HG03135 (cell line): ENCODE measurements at regions not wholly inside any gene's neighbourhood (a gene's known extent, or its start where the extent isn't known, plus 50 kb on each side); places are given as distances from the start of the nearest gene placed in this dataset.
A peak's percentile ranks its signal among the peaks of the same experiment; 100 is the strongest.

Experiments
- ATAC-seq: cut with Tn5 transposase; IDR thresholded peaks from one replicate; pipeline ENCODE4 v1.9.1; 2021; ENCODE audit warnings: mild to moderate bottlenecking, moderate library complexity; ENCODE audit not compliant: unreplicated experiment

- no peak for ATAC-seq
Observed at GRCh38 chr2:220654322-220654721, 917.8 kb downstream of the EPHA4 start.

- ATAC-seq: no peak
Observed at GRCh38 chr2:220660277-220661145, 911.6 kb downstream of the EPHA4 start.

DNA sequence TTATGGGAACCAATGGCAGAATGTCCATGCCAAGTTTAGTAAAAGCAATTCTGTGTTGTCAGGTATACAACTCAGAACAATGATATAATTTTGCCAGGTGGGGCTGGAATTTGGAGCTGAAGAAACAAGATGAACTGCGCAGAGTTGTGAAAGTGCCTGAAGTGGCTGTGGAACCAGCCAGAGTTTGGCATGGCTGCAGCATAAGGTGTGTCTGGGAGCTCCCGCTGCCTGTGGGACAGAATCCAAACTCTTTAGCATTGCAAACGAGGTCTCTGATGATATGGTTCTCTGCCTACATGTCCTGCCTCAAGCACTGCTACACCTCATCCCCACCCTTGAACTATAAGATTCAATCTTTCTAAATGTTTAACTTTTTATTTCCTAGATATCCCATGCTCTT is 909.7 kb downstream of the EPHA4 start:
- ATAC-seq: no peak

DNA sequence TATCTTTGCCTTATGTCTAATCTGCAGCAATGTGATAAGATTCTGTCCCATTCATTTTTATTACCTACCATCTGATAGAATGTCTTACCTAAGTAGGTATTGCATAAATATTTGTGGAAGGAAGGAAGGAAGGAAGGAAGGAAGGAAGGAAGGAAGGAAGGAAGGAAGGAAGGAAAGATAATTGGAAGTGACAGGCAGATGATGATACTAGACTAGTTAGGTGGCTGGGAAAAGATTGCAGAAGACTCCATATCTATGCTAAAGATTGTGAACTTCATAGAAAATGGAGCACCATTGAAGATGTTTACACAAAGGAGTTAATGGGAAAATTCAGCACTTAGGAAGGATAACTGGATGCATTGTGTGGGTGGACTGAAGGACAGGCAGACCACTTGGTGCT is 909.0 kb downstream of the EPHA4 start:
- no peak for ATAC-seq

DNA sequence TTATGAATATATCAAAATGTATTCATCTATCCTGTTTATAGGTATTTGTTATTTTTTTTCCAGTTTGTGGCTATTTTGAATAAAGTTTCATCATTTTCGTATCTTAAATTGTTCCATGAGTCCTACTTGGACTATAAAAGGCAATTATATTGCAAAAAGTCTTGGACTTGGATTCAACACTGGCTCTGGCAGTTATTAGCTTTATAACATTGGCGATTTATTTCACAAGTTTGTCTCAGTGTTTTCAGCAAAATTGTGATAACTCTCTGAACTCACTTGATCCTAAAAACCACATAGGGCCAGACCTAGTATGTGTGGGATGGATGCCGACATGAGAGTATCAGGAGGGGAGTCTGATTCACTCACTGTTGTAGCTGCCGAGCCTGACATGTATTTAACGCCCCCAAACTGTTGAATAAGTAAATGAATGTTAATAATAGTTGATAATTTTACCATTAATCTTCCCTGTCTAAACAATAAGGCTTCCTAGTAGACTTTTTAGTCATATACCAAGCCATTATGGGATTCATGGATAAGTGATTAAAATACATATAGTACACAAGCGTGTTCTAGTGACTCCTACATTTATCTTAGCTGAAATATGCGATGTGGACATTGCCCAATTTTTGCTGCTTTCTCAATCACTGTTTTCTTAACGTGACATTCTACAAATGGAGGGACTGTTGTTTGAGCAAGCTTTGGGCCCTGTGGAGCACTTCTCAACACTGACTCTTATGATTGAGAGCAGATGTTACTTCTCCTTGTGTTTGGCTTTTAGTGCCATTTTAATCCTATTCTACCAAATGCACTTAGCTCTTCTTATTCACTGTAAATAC is 907.6 kb downstream of the EPHA4 start:
- ATAC-seq: no peak

GRCh38 chr2:220665108-220665471 is 907.0 kb downstream of the EPHA4 start:
- no peak for ATAC-seq

GRCh38 chr2:220669324-220669723 is 902.8 kb downstream of the EPHA4 start:
- no peak for ATAC-seq

DNA sequence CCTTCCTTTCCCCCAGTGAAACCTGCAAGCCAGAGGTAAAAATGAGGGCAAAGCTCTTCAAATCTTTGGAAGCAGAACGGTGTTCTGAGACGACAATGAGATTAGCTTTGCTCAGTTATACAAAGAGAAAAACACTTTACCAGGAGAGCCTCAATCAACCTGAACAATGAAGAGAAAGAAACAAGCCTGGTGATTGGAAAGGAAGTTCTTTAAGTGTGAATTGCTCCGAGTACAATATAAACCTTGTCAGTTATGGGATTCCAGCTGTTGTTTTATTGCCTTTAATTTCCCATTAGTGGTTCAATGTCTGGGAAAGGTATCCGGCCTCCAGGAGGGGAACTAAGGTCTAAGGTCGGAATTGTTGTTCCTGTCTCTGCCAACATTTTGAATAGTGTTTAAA is 901.6 kb downstream of the EPHA4 start:
- no peak for ATAC-seq

GRCh38 chr2:220673151-220673874 is 898.8 kb downstream of the EPHA4 start:
- ATAC-seq: no peak

GRCh38 chr2:220674033-220674432 is 898.1 kb downstream of the EPHA4 start:
- ATAC-seq: no peak

GRCh38 chr2:220676695-220677094 is 895.4 kb downstream of the EPHA4 start:
- ATAC-seq: no peak

- no peak for ATAC-seq
Observed at GRCh38 chr2:220678943-220679342, 893.2 kb downstream of the EPHA4 start.

DNA sequence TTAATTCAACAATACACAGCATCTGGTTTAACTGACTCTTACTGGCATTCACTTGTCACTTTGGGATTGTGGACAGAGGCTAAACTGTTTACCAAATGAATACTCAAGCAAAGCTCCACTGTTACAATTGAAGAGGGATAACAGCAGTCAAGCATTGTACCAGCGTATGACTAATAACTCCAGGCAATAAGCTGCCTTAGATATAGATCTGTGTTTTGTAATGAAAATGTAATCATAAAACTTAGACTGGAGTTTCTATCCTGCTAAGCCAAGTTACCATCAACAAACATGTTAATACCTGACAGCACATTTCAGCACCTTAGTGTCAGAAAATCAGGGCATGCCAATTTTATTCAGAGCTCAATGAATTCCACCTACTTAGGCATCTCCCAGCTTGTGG is 889.5 kb downstream of the EPHA4 start:
- ATAC-seq: no peak

- ATAC-seq: no peak
Observed at GRCh38 chr2:220684099-220684498, 888.0 kb downstream of the EPHA4 start.

DNA sequence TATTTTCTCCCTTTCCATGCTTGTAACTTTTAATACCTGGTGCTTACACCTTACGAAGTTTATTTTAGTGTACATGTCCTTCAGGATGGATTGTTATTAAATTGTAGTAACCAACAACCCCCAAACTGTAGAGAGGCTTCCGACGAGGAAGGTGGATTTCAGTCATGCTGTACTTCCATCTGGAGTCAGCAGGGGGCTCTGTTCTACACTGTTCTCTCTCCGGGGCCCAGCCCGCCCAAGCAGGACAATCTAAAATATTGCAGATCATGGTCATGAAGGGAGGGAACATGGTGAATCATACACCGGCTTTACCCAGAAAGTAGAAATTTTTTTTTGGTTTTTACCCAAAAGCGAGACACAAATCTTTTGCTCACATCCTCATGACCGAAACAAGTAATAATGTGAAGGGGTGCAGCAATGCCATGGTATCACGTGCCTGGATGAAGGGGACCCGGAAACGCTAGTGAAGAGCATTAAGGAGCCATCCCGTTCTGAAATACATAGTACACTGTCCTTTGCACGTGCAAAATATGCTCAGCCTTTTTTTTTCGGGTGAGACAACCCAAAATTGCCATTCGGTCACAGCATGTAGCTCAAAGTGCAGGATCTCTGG is 884.8 kb downstream of the EPHA4 start:
- peak; percentile 84 for ATAC-seq

DNA sequence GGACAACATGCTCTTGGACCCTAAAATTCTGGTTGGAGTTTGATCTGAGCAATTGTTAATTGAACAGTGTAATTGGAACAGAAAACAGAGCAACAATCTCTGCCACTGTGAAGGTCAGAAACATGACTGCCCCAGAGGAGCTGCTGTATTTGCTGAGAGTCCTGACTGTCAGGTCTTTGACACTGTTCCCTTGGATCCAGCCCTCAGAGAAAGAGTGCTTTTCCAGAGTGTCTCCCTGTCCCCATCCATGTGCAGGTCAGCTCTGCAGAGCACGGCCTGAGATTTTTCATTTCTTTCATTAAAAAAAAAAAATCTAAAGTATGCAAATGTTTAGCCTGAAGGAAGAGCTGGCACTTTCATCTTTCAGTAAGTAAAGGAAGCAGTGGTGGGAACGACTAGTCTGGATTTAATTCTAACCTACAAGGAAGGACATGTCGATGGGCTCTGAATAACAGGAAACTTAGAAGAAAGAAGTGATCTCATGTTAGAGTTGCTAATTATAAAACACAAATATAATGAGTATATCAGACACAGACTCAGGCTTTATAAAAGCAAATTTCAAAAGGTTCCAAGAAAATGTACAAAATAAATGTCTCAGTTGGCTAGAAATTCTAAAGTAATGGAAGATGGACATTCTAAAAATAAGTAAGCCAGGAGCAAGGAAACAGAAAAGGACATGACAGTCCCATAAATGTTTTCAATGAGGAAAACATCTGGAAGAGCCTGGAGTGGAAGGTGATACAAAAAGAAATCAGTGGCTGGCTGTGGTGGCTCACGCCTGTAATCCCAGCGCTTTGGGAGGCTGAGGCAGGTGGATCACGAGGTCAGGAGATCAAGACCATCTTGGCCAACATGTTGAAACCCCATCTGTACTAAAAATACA is 876.5 kb downstream of the EPHA4 start:
- ATAC-seq: no peak

DNA sequence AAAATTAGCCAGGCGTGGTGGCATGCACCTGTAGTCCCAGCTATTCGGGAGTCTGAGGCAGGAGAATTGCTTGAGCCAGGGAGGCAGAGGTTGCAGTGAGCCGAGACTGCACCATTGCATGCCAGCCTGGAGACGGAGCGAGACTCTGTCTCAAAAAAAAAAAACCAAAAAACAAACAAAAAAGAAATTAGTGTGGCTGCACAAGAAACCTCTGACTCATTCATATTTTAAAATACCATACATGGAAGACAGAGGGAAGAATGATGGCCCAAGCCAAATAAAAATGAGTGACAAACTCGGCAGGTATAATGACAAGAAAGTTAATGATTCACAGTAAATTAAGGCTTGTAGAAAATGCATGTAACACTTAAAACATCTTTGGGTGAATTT is 875.8 kb downstream of the EPHA4 start:
- ATAC-seq: no peak

- ATAC-seq: no peak
Observed at GRCh38 chr2:220697011-220697410, 875.1 kb downstream of the EPHA4 start.

- ATAC-seq: no peak
Observed at GRCh38 chr2:220701115-220701514, 871.0 kb downstream of the EPHA4 start.

DNA sequence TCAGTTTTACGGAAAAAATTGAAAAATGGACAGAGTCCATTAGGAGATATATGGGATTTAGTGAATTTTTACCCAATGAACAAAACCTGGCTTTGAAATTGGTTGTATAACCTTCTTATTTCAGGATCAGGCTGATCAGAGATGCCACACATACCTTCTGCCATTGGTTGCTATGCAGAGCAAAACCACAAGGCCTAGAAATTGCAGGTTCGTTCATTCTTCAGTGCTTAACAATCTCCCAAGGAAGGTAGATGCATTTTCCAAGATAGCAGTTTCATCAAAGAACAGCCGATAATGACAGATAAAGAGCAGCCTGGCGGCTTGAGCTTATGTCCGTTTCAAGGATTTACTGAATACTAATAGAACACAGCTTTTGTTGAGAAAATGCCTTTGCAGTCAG is 868.8 kb downstream of the EPHA4 start:
- no peak for ATAC-seq
